ENCODE measurements at regions not wholly inside any gene's neighbourhood (a gene's known extent, or its start where the extent isn't known, plus 50 kb on each side); places are given as distances from the start of the nearest gene placed in this dataset.

GRCh38 chr22:47300698-47301405 is 538.4 kb downstream of the TBC1D22A start:
- no peak for DNase-seq

- DNase-seq, result no peak
Measured at GRCh38 chr22:47299863-47300697, 537.6 kb downstream of the TBC1D22A start.

GRCh38 chr22:47299211-47299862 is 536.9 kb downstream of the TBC1D22A start:
- no peak for DNase-seq

GRCh38 chr22:47298017-47298785 is 535.8 kb downstream of the TBC1D22A start:
- DNase-seq, result no peak

- DNase-seq, result no peak
Measured at GRCh38 chr22:47297261-47298016, 535.0 kb downstream of the TBC1D22A start.

GRCh38 chr22:47296405-47297260 is 534.2 kb downstream of the TBC1D22A start:
- no peak for DNase-seq

GRCh38 chr22:47295982-47296381 is 533.5 kb downstream of the TBC1D22A start:
- no peak for DNase-seq

GRCh38 chr22:47295226-47295901 is 532.9 kb downstream of the TBC1D22A start:
- no peak for DNase-seq

GRCh38 chr22:47294576-47294975 is 532.1 kb downstream of the TBC1D22A start:
- no peak for DNase-seq

GRCh38 chr22:47294222-47294532 is 531.7 kb downstream of the TBC1D22A start:
- no peak for DNase-seq

GRCh38 chr22:47293368-47294221 is 531.1 kb downstream of the TBC1D22A start:
- no peak for DNase-seq

GRCh38 chr22:47292546-47293320 is 530.3 kb downstream of the TBC1D22A start:
- DNase-seq, result no peak

- DNase-seq, result no peak
Measured at GRCh38 chr22:47291565-47292495, 529.4 kb downstream of the TBC1D22A start.

- DNase-seq, result no peak
Measured at GRCh38 chr22:47290706-47291430, 528.4 kb downstream of the TBC1D22A start.

- no peak for DNase-seq
Measured at GRCh38 chr22:47289336-47289985, 527.0 kb downstream of the TBC1D22A start.

GRCh38 chr22:47288680-47289079 is 526.2 kb downstream of the TBC1D22A start:
- no peak for DNase-seq
